ENCODE measurements at regions not wholly inside any gene's neighbourhood (a gene's known extent, or its start where the extent isn't known, plus 50 kb on each side); places are given as distances from the start of the nearest gene placed in this dataset.

DNA sequence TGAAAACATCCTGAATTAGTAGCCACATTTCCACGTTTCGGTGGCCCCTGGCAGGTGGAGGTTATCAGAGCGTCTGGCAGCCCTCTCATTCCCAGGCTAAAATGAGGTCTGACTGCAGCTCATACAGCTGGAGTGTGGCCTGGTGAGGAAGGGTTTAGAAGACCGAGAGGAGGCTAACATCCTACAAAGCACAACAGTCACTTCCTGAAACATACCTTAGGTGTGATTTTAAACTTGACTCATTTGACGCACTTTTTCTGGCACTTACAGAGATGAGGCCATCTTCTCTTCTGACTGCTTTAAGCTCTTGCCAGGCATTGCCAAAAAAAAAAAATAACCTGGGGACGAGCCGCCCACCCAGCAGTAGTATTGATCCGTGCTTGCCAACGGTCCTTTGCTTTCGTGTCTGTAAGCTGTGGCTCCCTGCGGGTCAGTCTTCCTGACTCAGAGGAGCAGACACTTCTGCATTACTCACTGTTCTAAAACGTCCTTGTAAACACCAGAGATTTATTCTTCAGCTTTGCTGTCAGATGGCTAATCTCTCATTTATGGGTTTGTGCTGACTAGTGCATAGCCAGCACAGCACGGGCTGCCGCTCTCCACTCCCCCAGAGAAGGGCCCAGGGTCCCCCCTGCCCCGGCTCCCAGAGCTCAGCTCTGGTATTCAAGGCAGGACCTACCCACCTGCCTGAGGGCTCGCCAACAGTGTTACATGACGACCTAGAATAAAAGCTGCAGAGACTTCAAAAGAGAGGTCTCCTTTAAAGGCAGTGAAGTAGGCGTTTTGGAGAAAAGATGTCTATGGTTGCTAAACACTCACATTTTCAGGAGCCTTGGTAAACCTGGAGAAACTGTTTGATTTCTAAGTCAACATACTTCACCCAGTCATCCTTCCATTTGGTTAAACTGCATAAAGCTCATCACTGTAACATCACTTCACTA, 78.5 kb upstream of the FRMD1 start:
- DNase-seq = no peak

GRCh38 chr6:168156742-168157265, 77.8 kb upstream of the FRMD1 start:
- DNase-seq = no peak

DNA sequence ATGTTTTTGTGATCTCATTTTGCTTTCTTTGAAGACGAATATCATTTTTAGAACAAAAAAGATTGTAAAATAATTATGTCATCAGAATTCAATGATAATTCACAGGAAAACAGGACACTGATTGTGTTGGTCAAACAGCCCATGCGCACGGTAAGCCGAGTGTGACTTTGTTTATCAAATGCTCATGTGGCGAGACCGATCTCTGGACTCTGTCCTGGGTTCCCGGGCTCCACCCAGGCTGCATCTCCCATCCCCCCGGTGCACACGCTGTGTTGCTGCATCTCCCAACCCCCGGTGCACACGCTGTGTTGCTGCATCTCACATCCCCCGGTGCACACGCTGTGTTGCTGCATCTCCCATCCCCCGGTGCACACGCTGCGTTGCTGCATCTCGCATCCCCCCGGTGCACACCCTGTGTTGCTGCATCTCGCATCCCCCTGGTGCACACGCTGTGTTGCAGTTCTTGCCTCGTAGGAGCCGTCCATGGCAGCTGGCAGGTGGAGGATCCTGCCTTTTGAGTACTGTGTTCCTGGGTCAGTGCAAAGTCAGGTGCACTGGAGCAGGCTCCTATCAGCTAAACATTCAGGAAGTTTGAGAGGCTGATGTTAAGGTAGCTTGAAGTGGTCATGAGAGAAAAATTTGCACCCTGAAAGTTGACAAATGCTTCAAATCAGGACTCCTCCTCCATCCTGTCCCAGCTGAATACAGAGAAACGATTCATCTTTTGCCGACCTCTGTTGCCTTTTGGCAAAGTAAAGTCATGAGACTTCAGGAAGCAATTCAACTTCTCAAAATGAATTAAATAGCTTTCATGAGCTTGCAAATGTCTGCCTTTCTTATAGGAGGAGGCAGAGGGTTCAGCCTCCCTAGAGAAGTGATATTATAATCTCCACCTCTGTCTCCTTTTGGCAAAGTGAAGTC, 77.1 kb upstream of the FRMD1 start:
- no peak for DNase-seq

DNA sequence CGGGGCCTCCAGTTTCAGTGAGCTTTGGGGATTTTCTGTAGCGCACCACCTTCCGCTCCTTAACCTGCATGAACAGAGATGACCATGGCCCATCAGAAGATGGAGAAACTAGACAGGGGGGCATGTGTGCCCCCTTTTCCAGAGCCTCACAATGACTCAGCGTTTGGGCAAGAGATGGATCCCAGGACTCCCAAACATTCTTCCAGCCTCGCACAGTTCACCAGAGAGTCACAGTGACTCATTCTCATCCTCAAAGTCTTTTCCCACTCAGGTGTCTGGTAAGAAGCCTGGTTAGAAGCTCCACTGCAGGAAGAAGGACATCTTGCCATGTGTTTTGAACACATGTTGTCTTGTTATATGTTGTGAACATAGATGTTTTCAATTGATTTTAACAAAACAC, 76.2 kb upstream of the FRMD1 start:
- no peak for DNase-seq

DNA sequence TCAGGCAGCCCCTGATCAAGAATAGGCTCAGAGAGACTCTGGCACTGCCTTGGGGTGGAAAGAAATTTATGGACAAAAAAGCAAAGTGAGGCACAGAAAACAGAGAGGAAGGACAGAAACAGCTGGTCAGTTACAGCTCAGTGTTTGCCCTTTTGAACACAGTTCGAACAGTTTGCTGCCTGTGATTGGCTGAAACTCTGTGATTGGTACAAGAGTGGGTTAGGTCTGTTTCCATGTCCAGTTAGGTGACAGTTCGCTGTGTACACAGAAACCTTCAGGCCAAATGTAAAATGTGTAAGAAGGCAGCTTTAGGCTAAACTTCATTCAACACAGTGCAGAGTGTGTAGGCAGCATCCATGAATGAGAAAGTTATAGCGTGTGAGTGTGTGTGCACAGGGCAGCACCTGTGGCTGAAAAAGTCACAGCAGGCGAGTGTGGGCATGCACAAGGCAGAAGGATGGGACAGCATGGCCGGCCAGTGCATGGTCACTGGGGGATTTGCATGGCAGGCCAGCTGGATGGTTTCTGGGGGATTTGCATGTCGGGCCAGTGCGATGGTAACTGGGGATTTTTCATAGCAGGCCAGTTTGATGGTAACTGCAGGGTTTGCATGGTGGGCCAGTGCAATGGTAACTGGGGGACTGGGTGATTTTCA, 75.4 kb upstream of the FRMD1 start:
- DNase-seq = no peak

- no peak for DNase-seq
Measured at GRCh38 chr6:168153553-168153952, 74.5 kb upstream of the FRMD1 start.

- DNase-seq = no peak
Measured at GRCh38 chr6:168152980-168153379, 74.0 kb upstream of the FRMD1 start.

DNA sequence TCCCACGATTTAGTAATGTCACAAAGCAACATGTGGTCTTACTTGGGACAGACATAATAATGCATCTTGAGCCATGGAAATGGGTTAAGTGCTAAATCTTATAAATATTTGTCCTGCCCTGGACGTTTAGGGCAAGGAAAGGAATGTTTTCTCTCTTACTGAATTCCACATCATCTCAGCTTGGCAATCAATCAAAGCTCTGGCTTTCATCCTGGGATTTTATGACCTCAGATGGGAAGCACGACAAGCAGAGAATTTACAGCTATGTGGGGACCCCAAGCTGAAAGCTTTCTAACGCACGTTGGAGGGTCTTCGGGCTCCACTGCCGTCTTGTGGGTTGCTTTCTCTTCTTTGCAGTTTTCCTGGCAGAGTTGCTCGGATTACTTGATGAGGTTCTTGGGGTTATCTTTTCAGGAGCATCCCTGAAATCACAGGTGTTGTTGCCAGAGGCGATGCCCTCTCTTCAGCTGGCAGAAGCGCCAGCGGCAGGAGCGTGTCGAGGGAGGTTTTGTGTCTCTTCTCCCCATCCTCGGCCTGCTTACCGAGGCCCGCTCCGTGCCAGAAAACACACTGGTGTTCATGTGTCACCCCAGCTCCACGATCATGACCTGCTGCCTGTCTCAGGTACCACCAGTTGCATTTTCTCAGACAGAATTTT, 73.4 kb upstream of the FRMD1 start:
- DNase-seq = no peak

DNA sequence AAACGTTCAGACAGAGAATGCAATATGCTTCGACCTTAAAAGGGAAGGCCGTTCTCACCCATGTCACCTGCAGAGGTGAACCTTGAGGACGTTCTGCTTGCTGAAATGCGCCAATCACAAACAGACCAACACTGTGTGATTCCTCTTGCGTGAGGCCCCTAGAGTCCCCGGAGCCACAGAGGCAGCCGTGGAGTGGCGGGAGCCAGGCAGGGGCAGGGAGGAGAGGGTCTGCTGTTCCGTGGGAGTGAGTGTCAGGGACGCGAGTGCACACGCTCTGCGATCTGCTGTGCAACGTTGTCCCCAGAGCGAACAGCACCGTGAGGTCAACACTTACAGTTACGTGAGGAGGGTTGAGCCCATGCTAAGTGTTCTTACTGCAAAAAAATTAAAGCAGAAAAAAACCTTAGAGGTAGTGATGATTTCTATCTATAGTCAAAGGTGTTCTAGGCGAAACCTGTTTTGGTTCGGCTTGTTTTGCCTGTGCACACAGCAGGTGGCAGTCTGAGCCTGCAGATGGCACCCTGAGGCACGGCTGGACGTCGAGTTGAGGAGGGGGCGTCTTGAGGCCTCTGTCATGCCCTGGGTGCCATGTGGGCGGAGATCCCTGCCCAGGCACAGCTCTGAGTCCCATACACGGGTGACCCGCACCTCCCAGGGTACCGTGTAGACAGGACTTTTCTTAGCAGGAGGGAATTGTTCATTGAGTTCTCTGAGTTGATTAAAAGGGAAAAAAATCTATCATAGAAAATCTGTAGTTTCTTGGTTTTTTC, 71.7 kb upstream of the FRMD1 start:
- DNase-seq = no peak

GRCh38 chr6:168149015-168149414, 70.0 kb upstream of the FRMD1 start:
- DNase-seq = no peak

DNA sequence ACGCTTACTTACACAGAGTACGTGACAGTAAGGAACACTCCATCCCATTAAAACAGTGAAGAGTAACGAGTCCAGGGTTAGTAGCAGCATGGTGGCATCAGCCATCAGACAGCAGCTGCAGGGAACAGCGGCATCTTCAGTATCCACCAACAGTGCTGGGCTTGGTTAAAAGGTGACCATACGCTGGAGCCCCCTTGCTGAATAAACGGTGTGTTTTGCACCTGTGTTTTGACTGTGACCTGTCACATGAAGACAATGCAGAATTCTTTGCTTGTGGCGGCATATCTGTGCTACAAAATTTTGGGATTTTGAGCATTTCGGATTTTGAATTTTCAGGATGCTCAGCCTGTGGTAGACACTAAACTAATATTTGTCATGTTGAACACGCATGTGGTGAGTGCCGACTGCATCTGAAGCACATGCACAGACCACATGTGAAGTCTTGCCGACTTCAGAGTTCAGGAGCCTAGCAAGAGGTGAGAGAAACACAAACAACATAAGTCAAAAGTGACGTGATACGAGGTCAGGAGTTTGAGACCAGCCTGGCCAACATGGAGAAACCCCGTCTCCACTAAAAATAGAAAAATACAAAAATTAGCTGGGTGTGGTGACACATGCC, 69.3 kb upstream of the FRMD1 start:
- DNase-seq = no peak

GRCh38 chr6:168147205-168147738, 68.3 kb upstream of the FRMD1 start:
- DNase-seq = no peak

DNA sequence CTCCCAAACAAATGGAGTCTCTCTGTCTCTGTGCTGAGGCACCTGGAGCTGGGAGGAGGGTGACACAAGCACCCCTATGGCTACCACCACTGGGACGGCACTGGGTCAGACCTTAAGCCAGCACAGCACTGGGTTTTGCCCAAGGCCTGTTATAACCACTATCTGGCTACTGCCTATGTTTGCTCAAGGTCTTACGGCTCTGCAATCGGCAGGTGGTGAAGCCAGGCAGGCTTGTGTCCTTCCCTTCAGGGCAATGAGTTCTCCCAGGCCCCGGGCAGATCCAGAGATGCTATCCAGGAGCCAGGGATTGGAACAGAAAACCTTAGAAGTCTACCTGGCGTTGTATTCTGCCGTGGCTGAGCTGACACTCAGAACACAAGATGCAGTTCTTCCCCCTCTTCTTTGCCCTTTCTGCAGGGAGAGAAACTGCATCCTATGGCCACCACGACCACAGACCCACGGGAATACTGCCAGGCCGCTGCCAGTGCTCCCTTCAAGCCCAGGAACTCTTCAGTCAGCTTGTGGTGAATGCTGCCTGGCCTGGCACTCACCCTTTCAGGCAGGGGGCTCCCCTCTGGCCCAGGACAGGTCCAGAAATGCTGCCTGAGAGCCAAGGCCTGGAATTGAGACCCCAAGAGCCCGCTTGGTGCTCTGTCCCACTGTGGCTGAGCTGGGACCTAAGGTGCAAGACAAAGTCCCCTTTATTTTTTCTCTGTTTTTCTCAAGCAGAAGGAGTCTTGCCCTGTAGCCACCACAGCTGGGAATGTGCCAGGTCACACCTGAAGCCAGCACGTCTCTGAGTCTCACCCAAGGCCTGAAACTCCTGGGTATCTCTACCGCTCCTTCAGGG, 67.0 kb upstream of the FRMD1 start:
- DNase-seq = no peak

DNA sequence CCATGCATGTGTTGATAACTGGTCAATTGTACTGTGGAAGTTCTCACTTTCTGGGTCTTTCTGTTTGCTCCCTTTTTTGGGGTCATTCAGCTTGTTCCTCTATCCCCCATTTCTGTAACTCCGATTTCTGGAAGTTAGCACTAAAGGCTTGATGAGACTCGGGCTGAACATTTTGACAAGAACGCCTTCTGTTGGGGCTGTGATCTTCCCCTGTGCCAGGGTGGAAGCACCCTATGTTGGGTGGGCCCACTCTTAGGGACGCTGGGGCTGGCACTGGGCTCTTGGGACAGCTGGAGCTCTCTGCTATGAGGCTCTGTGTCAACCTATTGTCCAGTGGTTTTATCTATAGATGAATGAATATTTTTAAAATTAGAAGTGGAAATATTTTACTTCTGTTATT, 60.1 kb upstream of the FRMD1 start:
- no peak for DNase-seq

GRCh38 chr6:168138436-168138835, 59.4 kb upstream of the FRMD1 start:
- DNase-seq = no peak

- no peak for DNase-seq
Measured at GRCh38 chr6:168137024-168137423, 58.0 kb upstream of the FRMD1 start.

DNA sequence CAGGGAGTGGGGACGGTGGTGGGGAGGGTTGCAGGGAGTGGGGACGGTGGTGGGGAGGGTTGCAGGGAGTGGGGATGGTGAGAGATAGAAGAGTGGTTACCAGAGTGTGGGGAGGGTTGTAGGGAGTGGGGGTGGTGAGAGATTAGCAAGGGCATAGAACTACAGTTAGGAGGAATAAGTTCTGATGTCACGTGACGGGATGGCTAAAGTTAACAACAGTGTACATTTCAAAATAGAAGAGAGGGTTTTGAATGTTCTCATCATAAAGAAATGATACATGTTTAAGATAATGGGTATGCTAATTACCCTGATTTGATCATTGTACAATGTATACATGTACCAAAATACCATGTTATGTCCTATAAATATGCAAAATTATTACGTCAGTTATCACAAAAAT, 57.6 kb upstream of the FRMD1 start:
- DNase-seq = no peak

DNA sequence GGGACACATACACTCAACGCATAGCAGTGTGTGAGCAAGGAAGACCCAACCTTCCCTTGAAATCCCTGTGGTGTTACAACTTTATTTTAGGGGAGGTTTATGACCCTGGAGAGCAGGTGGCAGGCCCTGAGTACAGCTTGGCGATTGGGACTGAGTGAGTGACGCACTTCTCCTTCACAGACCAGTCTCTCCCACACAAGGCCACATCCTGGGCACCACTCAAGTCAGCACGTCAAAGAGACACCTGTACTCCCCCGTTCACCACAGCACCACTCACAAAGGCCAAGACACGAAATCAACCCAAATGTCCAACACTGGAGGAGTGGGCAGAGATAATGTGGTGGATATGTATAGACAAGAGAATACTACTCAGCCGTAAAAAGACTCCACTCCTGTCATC, 57.0 kb upstream of the FRMD1 start:
- no peak for DNase-seq

Measured in muscle of arm (tissue), 1 donor.